ENCODE measurements at regions not wholly inside any gene's neighbourhood (a gene's known extent, or its start where the extent isn't known, plus 50 kb on each side); places are given as distances from the start of the nearest gene placed in this dataset.

GRCh38 chr2:65537651-65538385, 105.4 kb upstream of the SPRED2 start:
- in situ Hi-C loops (cut with HindIII; ENCODE audit: low pct_ligation_motif_present, low sequenced_read_pairs): loop anchor here (25.0 kb wide), 1 partner anchor 276 kb away; no protein-coding TSS in a partner anchor
- DNase-seq: peak; percentile 17

GRCh38 chr2:65536596-65536995, 104.2 kb upstream of the SPRED2 start:
- Histone ChIP-seq H3K36me3 (replicated peaks) (no peaks in the 10 kb centered on the region), H3K27me3 (replicated peaks) (no peaks in the 10 kb centered on the region), H3K27ac (no peak overlapping the region), H3K4me3 (ENCODE audit: low read depth, low read length) (no peak overlapping the region)
- TF ChIP-seq, protein P1, sequence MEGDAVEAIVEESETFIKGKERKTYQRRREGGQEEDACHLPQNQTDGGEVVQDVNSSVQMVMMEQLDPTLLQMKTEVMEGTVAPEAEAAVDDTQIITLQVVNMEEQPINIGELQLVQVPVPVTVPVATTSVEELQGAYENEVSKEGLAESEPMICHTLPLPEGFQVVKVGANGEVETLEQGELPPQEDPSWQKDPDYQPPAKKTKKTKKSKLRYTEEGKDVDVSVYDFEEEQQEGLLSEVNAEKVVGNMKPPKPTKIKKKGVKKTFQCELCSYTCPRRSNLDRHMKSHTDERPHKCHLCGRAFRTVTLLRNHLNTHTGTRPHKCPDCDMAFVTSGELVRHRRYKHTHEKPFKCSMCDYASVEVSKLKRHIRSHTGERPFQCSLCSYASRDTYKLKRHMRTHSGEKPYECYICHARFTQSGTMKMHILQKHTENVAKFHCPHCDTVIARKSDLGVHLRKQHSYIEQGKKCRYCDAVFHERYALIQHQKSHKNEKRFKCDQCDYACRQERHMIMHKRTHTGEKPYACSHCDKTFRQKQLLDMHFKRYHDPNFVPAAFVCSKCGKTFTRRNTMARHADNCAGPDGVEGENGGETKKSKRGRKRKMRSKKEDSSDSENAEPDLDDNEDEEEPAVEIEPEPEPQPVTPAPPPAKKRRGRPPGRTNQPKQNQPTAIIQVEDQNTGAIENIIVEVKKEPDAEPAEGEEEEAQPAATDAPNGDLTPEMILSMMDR (IDR thresholded peaks at IDR 0.05; ENCODE audit: low read depth, low read length, missing control alignments): no peak
- in situ Hi-C loops (cut with HindIII; ENCODE audit: low pct_ligation_motif_present, low sequenced_read_pairs): loop anchor here (25.0 kb wide), 1 partner anchor 274 kb away; no protein-coding TSS in a partner anchor
- no peak for DNase-seq

More at GRCh38 chr2:65537651-65538385, 105.4 kb upstream of the SPRED2 start:
- Histone ChIP-seq H3K36me3 (replicated peaks) (no peaks in the 10 kb centered on the region), H3K27me3 (replicated peaks) (no peaks in the 10 kb centered on the region), H3K4me3 (ENCODE audit: low read depth, low read length) (no peak overlapping the region), H3K27ac (no peak overlapping the region)
- TF ChIP-seq, protein P1 (IDR thresholded peaks at IDR 0.05; ENCODE audit: low read depth, low read length, missing control alignments): no peak

- DNase-seq: no peak
- no peaks in the 10 kb centered on the region for H3K36me3 ChIP-seq (replicated peaks)
- no peak overlapping the region for H3K4me3 ChIP-seq (ENCODE audit: low read depth, low read length)
- TF ChIP-seq, protein P1 (IDR thresholded peaks at IDR 0.05; ENCODE audit: low read depth, low read length, missing control alignments): no peak
- in situ Hi-C loops (cut with HindIII; ENCODE audit: low pct_ligation_motif_present, low sequenced_read_pairs): loop anchor here (25.0 kb wide), 1 partner anchor 271 kb away; no protein-coding TSS in a partner anchor
- H3K27ac ChIP-seq: no peak overlapping the region
- H3K27me3 ChIP-seq (replicated peaks): no peaks in the 10 kb centered on the region
Observed at GRCh38 chr2:65532937-65533336, 100.5 kb upstream of the SPRED2 start.

- no peaks in the 10 kb centered on the region for H3K36me3 ChIP-seq (replicated peaks)
- no peak overlapping the region for H3K27ac ChIP-seq
- no peak for DNase-seq
- no peaks in the 10 kb centered on the region for H3K27me3 ChIP-seq (replicated peaks)
- no peak overlapping the region for H3K4me3 ChIP-seq (ENCODE audit: low read depth, low read length)
- TF ChIP-seq, protein P1 (IDR thresholded peaks at IDR 0.05; ENCODE audit: low read depth, low read length, missing control alignments): no peak
- in situ Hi-C loops (cut with HindIII; ENCODE audit: low pct_ligation_motif_present, low sequenced_read_pairs): loop anchor here (25.0 kb wide), 1 partner anchor 270 kb away; no protein-coding TSS in a partner anchor
Observed at GRCh38 chr2:65532326-65532725, 99.9 kb upstream of the SPRED2 start.

- H3K27me3 ChIP-seq (replicated peaks): no peaks in the 10 kb centered on the region
- no peak overlapping the region for H3K4me3 ChIP-seq (ENCODE audit: low read depth, low read length)
- DNase-seq: peak; percentile 17
- TF ChIP-seq, protein P1 (IDR thresholded peaks at IDR 0.05; ENCODE audit: low read depth, low read length, missing control alignments): no peak
- in situ Hi-C loops (cut with HindIII; ENCODE audit: low pct_ligation_motif_present, low sequenced_read_pairs): loop anchor here (25.0 kb wide), 1 partner anchor 268 kb away; no protein-coding TSS in a partner anchor
- H3K27ac ChIP-seq: no peak overlapping the region
- H3K36me3 ChIP-seq (replicated peaks): no peaks in the 10 kb centered on the region
Observed at GRCh38 chr2:65530547-65531320, 98.3 kb upstream of the SPRED2 start.
